ENCODE measurements at regions not wholly inside any gene's neighbourhood (a gene's known extent, or its start where the extent isn't known, plus 50 kb on each side); places are given as distances from the start of the nearest gene placed in this dataset.

GRCh38 chr10:78435484-78436221, 402.0 kb downstream of the RPS24 start (continued):
- TF ChIP-seq REST (IDR thresholded peaks at IDR 0.05; ENCODE audit: low read depth, low read length) = no peak
- TF ChIP-seq MEF2A (IDR thresholded peaks at IDR 0.05; ENCODE audit: borderline replicate concordance, low read depth) = no peak
- no peak for TF ChIP-seq EZH2phosphoT487 (IDR thresholded peaks at IDR 0.05; ENCODE audit: borderline replicate concordance, low read depth)
- TF ChIP-seq TCF12 (IDR thresholded peaks at IDR 0.05) = no peak
- no peak for TF ChIP-seq USF2 (IDR thresholded peaks at IDR 0.05; ENCODE audit: borderline replicate concordance, low read depth, low read length)
- TF ChIP-seq YY1 (IDR thresholded peaks at IDR 0.05; ENCODE audit: low read depth) = no peak
- no peak for TF ChIP-seq TEAD4 (IDR thresholded peaks at IDR 0.05; ENCODE audit: borderline replicate concordance, insufficient read depth)
- peak; percentile 34; the same call in 1 of the 2 replicates for TF ChIP-seq RCOR1 (IDR thresholded peaks at IDR 0.05; ENCODE audit: low read length)
- no peak for TF ChIP-seq ZBTB33 (IDR thresholded peaks at IDR 0.05; ENCODE audit: borderline replicate concordance, low read depth)
- no peak for TF ChIP-seq RXRA (IDR thresholded peaks at IDR 0.05; ENCODE audit: borderline replicate concordance, low read depth)
- TF ChIP-seq MXI1 (IDR thresholded peaks at IDR 0.05; ENCODE audit: low read depth, low read length) = no peak
- no peak for TF ChIP-seq NRF1 (IDR thresholded peaks at IDR 0.05; ENCODE audit: low read depth, low read length)

- Histone ChIP-seq H4K20me1 (ENCODE audit: insufficient read depth) (no peaks in the 10 kb centered on the region), H3K9me2 (no peaks in the 10 kb centered on the region), H3K27me3 (ENCODE audit: insufficient read depth) (no peaks in the 10 kb centered on the region), H3K4me3 (ENCODE audit: low read depth in 2 of 2, low read length in 1 of 2) (no peak overlapping the region), H3K27ac (ENCODE audit: low read depth in 2 of 2, low read length in 1 of 2) (peak overlapping the region in 1 of 2 experiments; percentile 99; a peak in 2 of 4 replicates), H3K9ac (no peak overlapping the region), H3K79me2 (ENCODE audit: insufficient read depth) (no peaks in the 10 kb centered on the region), H3K9me3 (no peaks in the 10 kb centered on the region), H3K4me2 (no peak overlapping the region), H3F3A (replicated peaks; ENCODE audit: insufficient read depth) (no peaks in the 10 kb centered on the region), H3K4me1 (ENCODE audit: control insufficient read depth in 1 of 2, insufficient read depth in 2 of 2, low read depth in 1 of 2, low read length in 1 of 2) (peaks cover 0 to 77% of the 10 kb centered on the region in 2 experiments; a peak in 2 of 4 replicates), H2AFZ (ENCODE audit: low read depth) (no peak overlapping the region), H3K36me3 (replicated peaks in 1 of 2; ENCODE audit: control insufficient read depth in 1 of 2, insufficient read depth in 2 of 2, low read length in 1 of 2) (no peaks in the 10 kb centered on the region)
- ChIA-PET POLR2A (interaction anchor here (1.0 to 4.2 kb wide), 2 partner anchors 36 to 143 kb away, joined by 3 to 25 read pairs; no protein-coding TSS in a partner anchor), CTCF (interaction anchor here (0.6 to 3.6 kb wide), 4 partner anchors 27 to 389 kb away, joined by 3 to 16 read pairs (median 5); no protein-coding TSS in a partner anchor)
- no peak for TF ChIP-seq NFIC (IDR thresholded peaks at IDR 0.05; ENCODE audit: borderline replicate concordance)
- TF ChIP-seq FOXM1 (IDR thresholded peaks at IDR 0.05; ENCODE audit: low read depth) = no peak
- TF ChIP-seq RFX5 (IDR thresholded peaks at IDR 0.05; ENCODE audit: low read length) = no peak
- no peak for TF ChIP-seq IRF3 (IDR thresholded peaks at IDR 0.05; ENCODE audit: low read depth, low read length)
- TF ChIP-seq SIN3A (IDR thresholded peaks at IDR 0.05; ENCODE audit: borderline replicate concordance, low read depth, low read length) = no peak
- DNase-seq = peak; percentile 54
- WGBS (ENCODE audit: low lambda C conversion rate) = 65% methylated on average over 2 of the region's 6 CpGs
These were observed 402.5 kb downstream of the RPS24 start for GRCh38 chr10:78436222-78436573.
